ENCODE measurements at regions not wholly inside any gene's neighbourhood (a gene's known extent, or its start where the extent isn't known, plus 50 kb on each side); places are given as distances from the start of the nearest gene placed in this dataset.

DNA sequence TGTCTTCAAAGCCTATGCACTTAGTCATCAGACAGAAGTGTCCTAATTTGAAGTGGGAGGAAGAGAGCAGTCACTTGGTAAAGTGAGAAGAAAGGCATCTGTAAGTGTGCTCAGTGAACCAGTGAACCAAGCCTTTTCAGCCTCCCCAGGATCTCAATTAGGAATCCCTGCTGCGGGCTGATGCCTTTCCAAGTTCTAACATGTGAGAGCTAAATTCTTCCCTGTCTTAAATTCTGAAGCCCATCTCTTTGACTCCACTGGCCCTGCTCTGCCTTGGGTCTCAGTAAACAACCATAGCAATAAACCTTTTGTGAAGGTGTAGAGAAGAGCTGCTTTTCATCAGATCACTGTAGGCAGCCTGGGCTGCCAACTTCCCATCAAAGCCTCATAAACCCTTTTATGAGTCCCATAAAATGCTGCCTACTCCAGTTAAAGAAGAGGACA, 701.2 kb upstream of the LCORL start:
- ChIA-PET CTCF (no interaction called here), POLR2A (no interaction called here), SMC1A (ENCODE audit: uncharacterized antibody, unreplicated experiment) (no interaction called here), RAD21 (ENCODE audit: unreplicated experiment) (no interaction called here)
- Histone ChIP-seq H3K4me2 (ENCODE audit: control insufficient read depth, insufficient read depth) (no peak overlapping the region), H3K9me3 (replicated peaks; ENCODE audit: control insufficient read depth, insufficient read depth, low read length) (no peaks in the 10 kb centered on the region), H3K27ac (ENCODE audit: control insufficient read depth, insufficient read depth) (no peak overlapping the region), H3K27me3 (replicated peaks in 1 of 2; ENCODE audit: control insufficient read depth in 2 of 2, insufficient read depth in 2 of 2, low read length in 1 of 2) (no peaks in the 10 kb centered on the region), H2AFZ (ENCODE audit: control insufficient read depth, low read depth, low read length) (no peak overlapping the region), H3K36me3 (ENCODE audit: control insufficient read depth in 2 of 2, insufficient read depth in 2 of 2, low read length in 1 of 2) (no peaks in the 10 kb centered on the region), H3K79me2 (ENCODE audit: control insufficient read depth, insufficient read depth, low read length) (no peaks in the 10 kb centered on the region), H3K4me3 (no peak overlapping the region), H4K20me1 (ENCODE audit: control insufficient read depth, insufficient read depth) (no peaks in the 10 kb centered on the region), H3K9ac (ENCODE audit: control insufficient read depth, insufficient read depth, low read length) (no peak overlapping the region), H3K4me1 (ENCODE audit: control insufficient read depth, insufficient read depth, low read length) (no peaks in the 10 kb centered on the region)
- TF ChIP-seq YY1 (IDR thresholded peaks at IDR 0.05; ENCODE audit: low read depth, low read length) (no peak), EP300 (IDR thresholded peaks at IDR 0.05; ENCODE audit: borderline replicate concordance in 1 of 2, control insufficient read depth in 1 of 2, low read depth in 2 of 2, low read length in 2 of 2) (no peak), NR2F1 (conservative IDR thresholded peaks at IDR 0.05) (no peak), ZBED1 (IDR thresholded peaks at IDR 0.05; ENCODE audit: borderline replicate concordance) (no peak), SREBF2 (IDR thresholded peaks at IDR 0.05; ENCODE audit: low read length) (no peak), ZNF274 (IDR thresholded peaks at IDR 0.05; ENCODE audit: insufficient read depth, insufficient read length) (no peak), EGR1 (IDR thresholded peaks at IDR 0.05; ENCODE audit: borderline replicate concordance in 1 of 2, low read depth in 2 of 2, low read length in 2 of 2) (no peak), ZNF24 (IDR thresholded peaks at IDR 0.05) (no peak), ETV6 (conservative IDR thresholded peaks at IDR 0.05 in 1 of 2, IDR thresholded peaks at IDR 0.05 in 1 of 2; ENCODE audit: borderline replicate concordance in 1 of 2, low read depth in 1 of 2) (no peak), RB1 (IDR thresholded peaks at IDR 0.05; ENCODE audit: borderline replicate concordance) (no peak), SRF (IDR thresholded peaks at IDR 0.05; ENCODE audit: low read depth in 2 of 2, low read length in 2 of 2) (no peak), SREBF1 (IDR thresholded peaks at IDR 0.05; ENCODE audit: low read length) (no peak)
- TF ChIP-seq, protein P1, sequence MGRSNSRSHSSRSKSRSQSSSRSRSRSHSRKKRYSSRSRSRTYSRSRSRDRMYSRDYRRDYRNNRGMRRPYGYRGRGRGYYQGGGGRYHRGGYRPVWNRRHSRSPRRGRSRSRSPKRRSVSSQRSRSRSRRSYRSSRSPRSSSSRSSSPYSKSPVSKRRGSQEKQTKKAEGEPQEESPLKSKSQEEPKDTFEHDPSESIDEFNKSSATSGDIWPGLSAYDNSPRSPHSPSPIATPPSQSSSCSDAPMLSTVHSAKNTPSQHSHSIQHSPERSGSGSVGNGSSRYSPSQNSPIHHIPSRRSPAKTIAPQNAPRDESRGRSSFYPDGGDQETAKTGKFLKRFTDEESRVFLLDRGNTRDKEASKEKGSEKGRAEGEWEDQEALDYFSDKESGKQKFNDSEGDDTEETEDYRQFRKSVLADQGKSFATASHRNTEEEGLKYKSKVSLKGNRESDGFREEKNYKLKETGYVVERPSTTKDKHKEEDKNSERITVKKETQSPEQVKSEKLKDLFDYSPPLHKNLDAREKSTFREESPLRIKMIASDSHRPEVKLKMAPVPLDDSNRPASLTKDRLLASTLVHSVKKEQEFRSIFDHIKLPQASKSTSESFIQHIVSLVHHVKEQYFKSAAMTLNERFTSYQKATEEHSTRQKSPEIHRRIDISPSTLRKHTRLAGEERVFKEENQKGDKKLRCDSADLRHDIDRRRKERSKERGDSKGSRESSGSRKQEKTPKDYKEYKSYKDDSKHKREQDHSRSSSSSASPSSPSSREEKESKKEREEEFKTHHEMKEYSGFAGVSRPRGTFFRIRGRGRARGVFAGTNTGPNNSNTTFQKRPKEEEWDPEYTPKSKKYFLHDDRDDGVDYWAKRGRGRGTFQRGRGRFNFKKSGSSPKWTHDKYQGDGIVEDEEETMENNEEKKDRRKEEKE (IDR thresholded peaks at IDR 0.05), result no peak
- DNase-seq (ENCODE audit: low read depth, low spot score), result no peak
- in situ Hi-C loops (cut with MboI), result no loop called here
- no TSS peak for BruUV-seq (replicated peaks)
- intact Hi-C loops (cut with micrococcal nuclease; ENCODE audit: unreplicated experiment), result no loop called here
- no peak for ATAC-seq
- 0% methylated on average over 1 of the region's 1 CpG for WGBS (ENCODE audit: insufficient coverage, insufficient replicate concordance, low lambda C conversion rate, missing lambda C conversion rate)
- FAIRE-seq, result no peak

Data from GM12878 (cell line).